ENCODE measurements at regions not wholly inside any gene's neighbourhood (a gene's known extent, or its start where the extent isn't known, plus 50 kb on each side); places are given as distances from the start of the nearest gene placed in this dataset.

DNA sequence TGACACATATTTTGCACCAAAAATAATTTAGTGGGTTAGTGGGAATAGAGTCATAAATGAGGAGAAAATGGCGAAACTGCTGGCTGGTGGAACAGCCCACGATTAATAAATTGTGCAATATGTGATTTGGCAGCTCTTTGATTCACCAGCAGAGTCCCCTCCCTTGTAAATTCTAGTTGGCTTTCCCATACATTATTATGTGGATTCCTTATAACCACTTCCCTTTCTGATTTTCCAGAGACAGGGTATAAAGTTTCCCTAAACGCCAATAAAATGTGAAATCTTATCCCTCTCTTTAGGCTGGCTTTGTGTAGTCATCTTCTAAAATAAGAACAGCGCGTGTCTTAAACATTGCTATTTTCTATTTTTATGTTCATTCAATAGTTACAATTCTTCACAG is 149.4 kb upstream of the FERD3L start:
- intact Hi-C loops (cut with micrococcal nuclease) = no loop called here
- Histone ChIP-seq H3K9me3 (replicated peaks) (no peaks in the 10 kb centered on the region), H3K4me1 (no peaks in the 10 kb centered on the region), H3K27me3 (ENCODE audit: low read depth) (no peaks in the 10 kb centered on the region), H3K4me3 (no peak overlapping the region), H3K36me3 (no peaks in the 10 kb centered on the region), H3K27ac (replicated peaks) (no peak overlapping the region)
- no peak for DNase-seq
- TF ChIP-seq, protein P1, sequence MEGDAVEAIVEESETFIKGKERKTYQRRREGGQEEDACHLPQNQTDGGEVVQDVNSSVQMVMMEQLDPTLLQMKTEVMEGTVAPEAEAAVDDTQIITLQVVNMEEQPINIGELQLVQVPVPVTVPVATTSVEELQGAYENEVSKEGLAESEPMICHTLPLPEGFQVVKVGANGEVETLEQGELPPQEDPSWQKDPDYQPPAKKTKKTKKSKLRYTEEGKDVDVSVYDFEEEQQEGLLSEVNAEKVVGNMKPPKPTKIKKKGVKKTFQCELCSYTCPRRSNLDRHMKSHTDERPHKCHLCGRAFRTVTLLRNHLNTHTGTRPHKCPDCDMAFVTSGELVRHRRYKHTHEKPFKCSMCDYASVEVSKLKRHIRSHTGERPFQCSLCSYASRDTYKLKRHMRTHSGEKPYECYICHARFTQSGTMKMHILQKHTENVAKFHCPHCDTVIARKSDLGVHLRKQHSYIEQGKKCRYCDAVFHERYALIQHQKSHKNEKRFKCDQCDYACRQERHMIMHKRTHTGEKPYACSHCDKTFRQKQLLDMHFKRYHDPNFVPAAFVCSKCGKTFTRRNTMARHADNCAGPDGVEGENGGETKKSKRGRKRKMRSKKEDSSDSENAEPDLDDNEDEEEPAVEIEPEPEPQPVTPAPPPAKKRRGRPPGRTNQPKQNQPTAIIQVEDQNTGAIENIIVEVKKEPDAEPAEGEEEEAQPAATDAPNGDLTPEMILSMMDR (IDR thresholded peaks at IDR 0.05; ENCODE audit: borderline replicate concordance) = no peak

DNA sequence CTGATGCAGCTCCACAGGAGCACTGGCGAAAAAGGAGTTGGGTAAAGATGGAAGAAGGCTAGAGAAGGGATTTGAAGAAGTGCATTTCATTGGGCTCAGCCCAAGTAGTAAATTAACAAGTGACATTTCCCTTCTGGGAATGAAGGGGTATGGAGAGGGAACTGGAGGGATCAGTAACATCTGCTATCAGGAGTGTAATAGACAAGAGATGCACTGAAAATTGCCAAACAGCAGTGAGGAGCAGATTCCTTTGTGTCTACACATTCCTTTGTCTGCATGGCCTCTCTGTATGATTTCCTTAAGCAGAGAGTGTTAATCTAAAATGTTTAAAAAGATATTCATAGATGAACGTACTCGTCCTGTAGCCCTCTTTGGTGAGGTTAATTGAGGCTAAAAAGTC is 148.2 kb upstream of the FERD3L start:
- Histone ChIP-seq H3K4me3 (no peak overlapping the region), H3K36me3 (no peaks in the 10 kb centered on the region), H3K27me3 (ENCODE audit: low read depth) (no peaks in the 10 kb centered on the region), H3K27ac (replicated peaks) (no peak overlapping the region), H3K9me3 (replicated peaks) (no peaks in the 10 kb centered on the region), H3K4me1 (no peaks in the 10 kb centered on the region)
- TF ChIP-seq, protein P1 (IDR thresholded peaks at IDR 0.05; ENCODE audit: borderline replicate concordance) = no peak
- no peak for DNase-seq
- intact Hi-C loops (cut with micrococcal nuclease) = no loop called here

DNA sequence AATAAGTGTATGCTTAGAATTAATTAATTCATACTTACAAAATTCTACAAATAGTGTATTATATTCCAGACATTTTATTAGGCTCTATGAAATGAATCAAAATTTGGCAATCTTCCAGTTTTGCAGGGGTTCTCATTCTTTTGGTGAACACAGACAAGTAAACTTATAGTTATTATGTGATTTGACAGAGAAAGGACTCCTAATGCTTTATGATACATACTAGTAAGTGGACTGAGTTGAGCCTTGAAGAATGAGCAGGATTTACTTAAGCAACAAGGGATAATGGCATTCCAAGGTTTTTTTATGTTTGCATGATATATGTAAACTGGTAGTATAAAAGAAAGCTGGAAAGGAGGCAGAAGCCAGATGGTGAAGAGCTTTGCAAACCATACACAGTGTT is 145.7 kb upstream of the FERD3L start:
- no peaks in the 10 kb centered on the region for H3K36me3 ChIP-seq
- no peaks in the 10 kb centered on the region for H3K27me3 ChIP-seq (ENCODE audit: low read depth)
- no peak overlapping the region for H3K27ac ChIP-seq (replicated peaks)
- H3K4me1 ChIP-seq = no peaks in the 10 kb centered on the region
- TF ChIP-seq, protein P1 (IDR thresholded peaks at IDR 0.05; ENCODE audit: borderline replicate concordance) = no peak
- intact Hi-C loops (cut with micrococcal nuclease) = no loop called here
- no peak for DNase-seq
- no peaks in the 10 kb centered on the region for H3K9me3 ChIP-seq (replicated peaks)
- no peak overlapping the region for H3K4me3 ChIP-seq

DNA sequence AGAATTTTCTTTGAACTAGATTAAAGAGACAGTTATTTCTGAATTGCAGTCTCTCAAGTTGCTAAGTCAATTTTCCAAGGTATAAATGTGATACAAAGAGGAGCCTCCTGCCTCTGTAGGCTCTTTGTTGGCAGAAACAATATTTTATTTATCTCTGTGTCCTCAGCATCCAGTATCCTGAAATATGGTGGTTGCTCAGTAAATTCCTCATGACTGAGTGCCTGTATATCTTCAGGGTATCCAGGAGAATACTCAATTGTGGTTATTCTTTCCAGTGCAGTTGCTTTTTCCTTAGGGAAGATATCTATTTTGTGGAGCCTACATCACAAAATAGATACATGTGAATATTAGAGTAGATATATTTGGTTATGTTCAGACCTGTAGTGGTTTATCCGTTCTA is 144.8 kb upstream of the FERD3L start:
- H3K4me1 ChIP-seq = no peaks in the 10 kb centered on the region
- no peaks in the 10 kb centered on the region for H3K27me3 ChIP-seq (ENCODE audit: low read depth)
- no peak for DNase-seq
- no peak overlapping the region for H3K4me3 ChIP-seq
- H3K27ac ChIP-seq (replicated peaks) = no peak overlapping the region
- TF ChIP-seq, protein P1 (IDR thresholded peaks at IDR 0.05; ENCODE audit: borderline replicate concordance) = no peak
- H3K9me3 ChIP-seq (replicated peaks) = no peaks in the 10 kb centered on the region
- intact Hi-C loops (cut with micrococcal nuclease) = no loop called here
- no peaks in the 10 kb centered on the region for H3K36me3 ChIP-seq

DNA sequence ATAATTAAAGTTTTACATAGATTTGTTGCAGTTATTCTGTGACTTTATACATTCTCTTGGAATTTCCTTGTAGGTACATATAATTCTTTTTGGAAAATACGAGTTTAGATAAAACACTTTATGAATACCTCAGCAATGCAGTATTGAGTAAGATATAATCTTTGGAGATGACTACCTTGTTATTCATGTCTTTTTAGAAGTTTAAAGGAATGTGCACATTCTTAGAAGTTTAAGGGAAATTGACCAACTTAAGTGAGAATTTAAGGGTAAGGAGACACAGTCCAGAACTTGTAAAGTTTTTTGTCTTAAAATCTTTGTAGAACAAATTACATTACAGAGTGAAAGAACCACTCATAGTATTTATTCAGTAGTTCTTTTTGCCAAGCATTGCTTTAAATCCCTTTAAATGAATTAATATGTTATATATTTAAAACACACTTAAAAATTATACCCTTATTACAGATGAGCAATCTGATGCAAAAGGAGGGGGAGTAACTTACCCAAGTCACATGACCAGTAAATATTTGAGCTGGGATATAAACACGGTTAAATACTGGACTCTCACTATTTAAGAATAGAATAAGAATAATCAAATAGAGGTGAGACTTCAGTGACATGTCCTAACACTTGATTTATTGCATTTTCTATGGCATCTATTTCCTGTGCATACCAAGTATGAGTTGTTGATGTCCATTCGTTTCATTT is 139.5 kb upstream of the FERD3L start:
- no peak for DNase-seq
- no peaks in the 10 kb centered on the region for H3K36me3 ChIP-seq
- H3K4me3 ChIP-seq = no peak overlapping the region
- peaks cover 3% of the 10 kb centered on the region for H3K9me3 ChIP-seq (replicated peaks)
- H3K27ac ChIP-seq (replicated peaks) = no peak overlapping the region
- TF ChIP-seq, protein P1 (IDR thresholded peaks at IDR 0.05; ENCODE audit: borderline replicate concordance) = no peak
- intact Hi-C loops (cut with micrococcal nuclease) = no loop called here
- H3K4me1 ChIP-seq = no peaks in the 10 kb centered on the region
- no peaks in the 10 kb centered on the region for H3K27me3 ChIP-seq (ENCODE audit: low read depth)
